GM21825 (cell line): ENCODE measurements at regions not wholly inside any gene's neighbourhood (a gene's known extent, or its start where the extent isn't known, plus 50 kb on each side); places are given as distances from the start of the nearest gene placed in this dataset.
"Not testable (repeated sequence)": the region's sequence is repeated elsewhere in the genome, so short reads cannot be mapped to it uniquely, and the experiment has no call there.

ENCODE experiments used
- ATAC-seq: cut with Tn5 transposase; IDR thresholded peaks from one replicate; pipeline ENCODE4 v1.9.1; 2021; ENCODE audit warnings: mild to moderate bottlenecking, moderate library complexity; ENCODE audit not compliant: unreplicated experiment

DNA sequence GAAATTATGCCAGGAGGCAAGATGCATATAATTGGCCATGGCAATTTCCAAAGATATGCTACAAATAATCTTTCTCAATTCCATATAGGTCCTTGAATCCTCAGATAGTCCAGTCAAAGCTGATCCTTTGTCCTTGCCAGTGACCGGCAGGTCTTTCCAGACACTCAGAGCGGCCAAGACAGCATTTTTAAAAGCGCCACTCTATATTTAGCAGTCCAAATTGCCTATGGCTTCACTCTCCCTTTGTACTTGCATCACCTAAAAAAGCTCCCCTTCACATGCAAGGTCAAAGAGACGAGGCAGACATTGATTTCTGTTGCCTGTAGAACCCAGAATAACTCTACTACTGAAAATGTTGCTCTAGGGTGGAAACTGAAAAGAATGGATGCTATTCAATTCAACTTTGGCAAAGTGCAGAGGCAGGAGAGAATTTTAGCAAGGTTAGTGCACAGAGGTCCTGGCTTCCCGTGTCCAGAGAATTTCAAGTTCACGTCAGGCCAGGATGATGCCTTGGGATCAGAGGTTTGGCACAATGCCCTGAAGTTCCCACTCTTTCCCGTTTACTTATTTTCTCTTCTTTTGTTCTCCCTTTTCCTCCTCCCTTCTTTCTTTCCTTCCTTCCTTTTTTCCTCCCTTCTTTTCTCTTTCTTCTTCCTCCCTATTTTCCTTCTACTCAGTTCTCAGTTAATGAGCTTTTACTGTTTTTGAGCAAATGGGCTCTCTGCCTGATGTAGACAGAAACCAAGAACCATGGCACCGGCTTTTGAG, 108.5 kb downstream of the KCNK1 start:
- ATAC-seq = no peak

DNA sequence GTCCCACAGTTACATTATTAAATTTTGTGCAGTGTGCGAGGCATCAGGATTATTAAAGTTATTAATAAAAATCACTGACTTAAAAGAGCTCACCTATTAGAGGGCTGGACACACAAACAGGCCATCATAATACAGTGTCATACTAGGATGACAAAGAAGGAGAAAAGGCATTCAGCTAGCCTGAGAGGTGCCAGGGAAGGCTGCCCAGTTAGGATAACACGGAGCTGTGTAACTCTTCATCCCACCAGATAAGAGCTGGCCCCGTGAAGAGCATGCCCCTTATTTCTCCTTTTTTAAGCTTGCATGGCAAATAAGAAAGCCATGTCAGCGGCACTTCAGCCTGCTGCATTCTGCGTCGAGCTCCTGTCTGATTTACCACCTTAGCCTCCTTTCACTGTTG, 109.5 kb downstream of the KCNK1 start:
- ATAC-seq = no peak

DNA sequence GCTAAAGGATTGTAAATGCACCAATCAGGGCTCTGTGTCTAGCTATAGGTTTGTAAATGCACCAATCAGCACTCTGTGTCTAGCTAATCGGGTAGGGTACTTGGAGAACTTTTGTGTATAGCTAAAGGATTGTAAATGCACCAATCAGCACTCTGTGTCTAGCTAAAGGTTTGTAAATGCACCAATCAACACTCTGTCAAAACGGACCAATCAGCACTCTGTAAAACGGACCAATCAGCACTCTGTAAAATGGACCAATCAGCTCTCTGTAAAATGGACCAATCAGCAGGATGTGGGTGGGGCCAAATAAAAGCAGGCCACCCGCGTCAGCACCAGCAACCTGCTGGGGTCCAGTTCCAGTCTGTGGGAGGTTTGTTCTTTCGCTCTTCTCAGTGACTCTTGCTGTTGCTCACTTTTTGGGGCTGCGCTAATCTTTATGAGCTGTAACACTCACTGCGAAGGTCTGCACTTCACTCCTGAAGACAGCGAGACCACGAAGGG, 110.3 kb downstream of the KCNK1 start:
- ATAC-seq = not testable (repeated sequence)

DNA sequence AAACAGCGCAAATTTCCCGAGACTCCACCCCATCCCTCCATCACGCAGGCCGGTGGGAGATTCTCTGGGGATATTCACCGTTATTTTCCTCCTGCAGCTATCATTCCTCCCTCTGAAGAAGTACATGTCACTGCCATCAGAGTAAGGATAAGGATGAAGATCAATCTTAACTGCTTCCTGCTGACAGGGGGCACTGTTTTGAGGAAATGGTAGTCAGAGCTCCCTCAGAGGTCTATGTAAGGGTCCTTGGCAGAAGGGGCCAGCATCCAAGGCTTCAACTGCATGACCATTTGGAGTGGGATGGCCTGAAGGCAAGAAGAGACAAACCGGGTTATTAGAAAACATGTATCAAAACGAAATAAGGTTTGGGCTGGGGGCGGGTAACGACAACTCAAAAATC, 111.5 kb downstream of the KCNK1 start:
- no peak for ATAC-seq

DNA sequence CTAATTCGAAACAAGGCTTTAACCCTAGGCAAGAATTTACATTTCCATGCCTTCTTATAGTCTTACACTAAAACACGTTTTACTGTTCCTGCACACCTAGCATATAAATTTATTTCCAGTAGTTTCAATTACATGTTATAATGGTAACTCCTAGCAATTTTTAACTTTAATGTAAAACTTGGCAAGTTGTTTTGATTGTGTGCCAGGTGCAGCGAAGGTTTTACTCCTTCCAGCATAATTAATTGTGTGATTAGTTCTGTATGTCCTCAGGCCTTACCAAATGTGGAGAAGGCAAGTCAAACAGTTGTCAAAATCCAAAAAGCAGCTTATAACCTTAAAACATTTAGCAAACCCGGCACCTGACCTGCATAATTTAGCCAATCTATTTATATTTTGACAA, 114.8 kb downstream of the KCNK1 start:
- no peak for ATAC-seq

DNA sequence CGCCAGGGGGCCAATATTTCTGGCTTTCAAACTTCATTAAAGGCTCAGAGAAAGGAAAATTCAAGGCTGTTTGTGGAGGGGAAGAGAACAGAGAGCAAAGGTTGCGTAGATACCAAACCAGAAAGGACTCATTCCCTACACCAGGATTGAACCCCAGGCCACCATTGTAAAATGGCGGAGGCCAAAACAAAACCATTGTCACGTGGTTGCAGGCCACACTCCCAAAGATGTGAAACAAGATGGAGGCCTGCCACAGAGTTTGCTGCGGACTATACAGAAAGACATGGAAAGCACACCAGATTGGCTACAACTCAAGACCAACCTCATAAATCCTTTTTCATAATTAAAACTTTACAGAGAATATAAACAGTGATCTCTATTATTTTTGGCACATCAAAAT, 116.5 kb downstream of the KCNK1 start:
- no peak for ATAC-seq

DNA sequence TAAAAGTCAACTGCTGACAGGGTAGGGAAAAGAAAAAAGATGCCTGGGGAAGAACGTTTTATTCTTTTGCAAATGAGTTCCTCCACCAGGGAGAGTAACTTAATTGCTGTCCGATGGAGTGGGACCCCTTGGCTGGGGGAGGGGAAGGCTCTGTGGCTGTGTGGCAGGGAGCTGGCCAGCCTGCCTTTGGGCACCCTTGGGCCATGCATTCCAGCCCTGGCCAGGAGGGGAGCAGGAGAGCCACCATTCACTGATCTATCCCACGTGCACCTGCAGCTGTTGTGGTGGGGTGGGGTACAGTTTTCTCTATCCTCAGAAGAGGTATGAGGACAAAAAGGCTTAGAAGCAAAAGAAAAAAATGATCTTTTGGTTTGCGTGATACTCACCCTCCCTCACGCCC, 116.9 kb downstream of the KCNK1 start:
- ATAC-seq = no peak

DNA sequence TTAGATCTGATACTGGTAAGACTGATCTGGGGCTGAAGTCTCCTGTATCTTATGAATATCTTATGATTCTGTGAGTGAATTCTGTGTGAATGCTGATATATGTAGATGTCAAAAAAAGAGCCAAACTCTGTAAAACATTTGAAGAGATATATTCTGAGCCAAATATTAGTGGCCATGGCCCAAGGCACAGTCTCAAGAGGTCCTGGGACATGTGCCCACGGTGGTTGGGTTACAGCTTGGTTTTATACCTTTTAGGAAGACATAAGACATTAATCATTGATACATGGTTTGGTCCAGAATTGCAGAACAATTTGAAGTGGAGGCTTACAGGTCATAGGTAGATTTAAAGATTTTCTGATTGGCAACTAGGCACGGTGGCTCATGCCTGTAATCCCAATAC, 118.3 kb downstream of the KCNK1 start:
- ATAC-seq = no peak

DNA sequence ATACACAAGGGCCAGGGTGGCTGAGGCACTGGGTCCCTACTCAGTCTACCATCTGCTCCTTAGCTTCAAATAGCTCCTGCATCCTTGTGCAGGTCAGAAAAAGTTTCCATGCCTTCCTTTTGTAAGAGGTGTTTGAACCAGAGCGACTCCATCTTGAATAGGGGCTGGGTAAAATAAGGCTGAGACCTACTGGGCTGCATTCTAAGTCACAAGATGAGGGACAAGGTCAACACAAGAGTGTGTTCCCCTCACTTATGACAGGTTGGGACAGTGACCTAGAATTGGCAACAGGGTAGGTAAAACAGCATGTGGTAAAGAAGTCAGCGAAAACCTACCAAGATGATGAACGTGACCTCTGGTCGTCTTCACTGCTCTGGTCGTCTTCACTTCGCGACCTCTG, 120.5 kb downstream of the KCNK1 start:
- ATAC-seq = no peak

DNA sequence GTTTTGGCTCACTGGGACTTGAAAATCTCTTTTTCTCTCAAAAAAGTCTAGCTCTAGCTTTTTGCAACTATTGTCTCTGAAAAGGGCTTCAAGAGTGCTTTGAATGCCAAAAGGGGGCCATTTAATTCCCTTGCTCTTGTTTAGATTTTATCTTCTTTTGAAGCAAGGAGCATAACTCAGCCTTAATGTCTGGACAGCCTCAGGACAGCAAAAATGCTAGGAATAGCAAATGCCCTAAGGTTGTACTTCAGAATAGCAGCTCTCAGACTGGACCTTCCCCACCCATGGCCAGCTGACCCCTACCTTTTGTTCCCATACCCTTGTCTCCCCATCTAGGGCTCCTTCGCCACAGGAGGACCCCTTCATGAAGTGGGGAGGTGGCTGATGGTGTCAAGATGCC, 121.4 kb downstream of the KCNK1 start:
- ATAC-seq = no peak

DNA sequence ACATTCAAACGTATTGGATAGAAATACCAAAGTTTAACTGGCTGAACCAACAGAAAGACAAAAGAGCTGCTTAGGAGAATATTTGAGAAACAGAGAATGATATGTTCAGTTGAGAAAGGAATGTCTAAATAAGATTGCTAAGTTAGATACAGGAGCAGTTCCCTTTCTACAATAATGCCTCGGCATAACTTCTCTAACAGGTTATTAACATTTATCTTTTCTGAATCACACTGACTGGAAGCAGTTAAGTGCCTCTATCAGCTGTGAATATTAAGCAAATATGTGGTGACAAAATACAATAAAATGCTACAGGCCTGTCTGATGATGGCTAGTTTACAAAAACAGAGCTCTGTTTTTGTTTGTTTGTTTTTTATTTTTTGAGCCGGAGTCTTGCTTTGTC, 121.9 kb downstream of the KCNK1 start:
- ATAC-seq = no peak

DNA sequence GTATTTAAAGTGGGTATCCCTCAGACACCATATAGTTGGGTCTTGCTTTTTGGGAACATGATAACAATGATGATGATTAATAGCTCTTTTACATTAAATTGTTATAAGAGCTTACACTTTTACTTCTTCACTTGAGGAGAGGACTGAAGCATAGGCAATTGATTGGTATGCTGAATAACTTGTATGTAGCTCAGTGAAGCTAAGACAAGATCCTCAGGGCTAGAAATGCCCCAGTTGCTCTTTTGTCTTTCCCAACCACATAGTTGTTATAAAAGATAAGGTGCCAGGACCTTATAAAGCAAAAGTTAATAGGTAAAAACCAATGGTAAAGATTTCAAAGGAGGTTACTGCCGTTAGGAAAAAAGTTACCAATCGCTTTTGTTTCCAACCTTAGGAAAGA, 123.4 kb downstream of the KCNK1 start:
- ATAC-seq = no peak

DNA sequence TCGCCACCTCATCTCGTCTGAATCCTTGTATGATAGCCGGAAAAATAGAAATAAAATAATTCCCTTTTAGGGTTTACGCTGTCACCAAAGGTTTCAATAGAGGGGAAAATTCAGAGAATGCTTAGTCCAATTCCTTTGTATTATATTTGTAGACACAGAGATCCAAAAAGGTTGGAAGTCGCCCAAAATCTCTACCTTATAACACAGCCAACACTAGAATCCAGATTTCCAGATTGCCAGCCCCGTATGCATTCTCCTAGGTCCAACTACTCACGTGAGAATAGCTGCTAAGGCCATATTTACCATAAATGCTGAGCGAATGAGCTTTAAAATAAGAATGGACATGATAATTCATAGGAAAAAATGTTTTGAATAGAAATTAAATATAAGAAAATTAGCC, 124.5 kb downstream of the KCNK1 start:
- ATAC-seq = no peak

DNA sequence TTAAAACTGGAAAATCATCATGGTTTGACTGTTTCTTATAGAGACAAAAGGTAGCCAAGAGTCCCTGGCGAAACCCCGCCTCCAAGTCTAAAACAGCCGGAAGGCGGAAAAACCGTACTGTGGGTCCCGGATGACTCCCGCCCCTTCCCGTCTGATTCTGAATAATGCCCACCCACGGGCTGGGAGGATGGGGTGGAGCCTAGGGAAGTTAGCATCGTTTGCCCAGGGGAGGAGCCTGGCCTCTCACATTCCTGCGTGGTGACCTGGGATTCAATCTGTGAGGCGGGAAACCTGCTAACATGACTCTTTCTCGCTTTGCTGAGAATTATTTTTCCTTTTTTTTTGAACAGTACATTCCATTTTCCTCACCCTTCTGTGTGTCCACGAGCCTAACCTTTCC, 124.9 kb downstream of the KCNK1 start:
- no peak for ATAC-seq

DNA sequence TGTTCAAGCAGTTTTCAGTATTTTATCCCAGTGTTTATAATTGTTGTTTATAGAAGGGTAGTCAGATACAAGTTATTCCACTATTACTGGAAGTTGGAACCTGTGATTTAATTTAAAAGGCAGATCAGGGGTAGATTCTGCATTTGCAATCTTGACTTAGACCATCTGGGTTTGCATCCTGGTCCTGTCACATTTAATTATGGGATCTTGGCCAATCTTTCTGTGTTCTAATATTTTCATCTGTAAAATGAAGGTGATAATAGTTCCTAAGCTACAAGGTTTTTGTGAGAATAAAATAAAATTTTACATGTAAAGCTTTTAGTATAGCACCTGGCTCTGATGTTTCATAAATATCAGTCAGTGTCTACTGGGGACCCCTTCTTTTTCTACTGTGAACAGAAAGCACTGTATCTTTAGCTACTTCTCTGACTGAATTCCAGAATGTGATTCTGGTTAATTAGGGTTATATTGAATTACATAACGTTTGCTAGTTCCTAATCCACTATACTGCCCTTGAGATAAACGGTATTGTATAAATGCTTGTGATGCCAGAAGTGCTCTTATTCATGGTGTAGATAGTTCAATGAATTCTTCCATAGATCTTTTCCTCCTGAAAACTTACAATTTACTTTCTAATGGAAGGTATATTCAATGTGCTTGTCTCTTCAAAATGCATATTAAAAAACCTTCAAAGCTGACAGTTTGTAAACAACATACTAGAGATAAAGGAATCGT, 131.0 kb downstream of the KCNK1 start:
- ATAC-seq = no peak

DNA sequence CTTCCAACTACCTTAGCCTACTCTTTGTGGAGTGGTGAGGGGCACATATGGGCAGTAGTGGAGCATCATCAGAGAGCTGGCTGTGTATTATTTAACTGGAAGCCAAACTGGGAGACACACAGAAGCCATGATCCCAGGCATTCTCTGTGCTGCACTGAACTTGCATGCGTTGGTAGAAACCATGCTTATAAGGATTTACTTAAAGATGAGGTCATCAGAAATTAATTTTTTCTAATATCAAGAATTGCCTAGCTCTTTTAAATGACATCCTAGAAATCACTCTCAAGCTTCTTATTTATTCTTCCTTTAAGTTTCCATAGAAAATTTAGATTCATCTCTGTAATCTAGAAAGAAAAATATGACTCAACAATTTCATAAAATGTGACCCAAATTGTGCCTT, 136.2 kb downstream of the KCNK1 start:
- ATAC-seq = no peak

DNA sequence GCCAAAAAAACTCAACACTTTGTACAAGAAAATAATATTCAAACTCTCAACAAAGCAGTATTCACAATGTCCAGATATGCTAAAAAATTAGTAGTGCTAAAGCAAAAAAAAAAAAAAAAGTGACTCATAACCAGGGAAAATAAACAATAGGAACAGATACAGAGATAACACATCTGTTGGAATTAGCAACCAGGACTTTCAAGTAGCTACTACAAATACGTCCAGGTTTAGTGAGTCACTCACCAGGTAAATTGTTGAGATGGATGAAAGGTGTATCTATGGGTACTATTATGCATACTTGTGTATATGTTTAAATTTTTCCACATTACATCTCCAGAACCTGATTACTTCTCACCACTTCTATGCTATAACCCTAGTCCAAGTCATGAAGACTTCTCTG, 144.8 kb upstream of the SLC35F3 start:
- no peak for ATAC-seq

DNA sequence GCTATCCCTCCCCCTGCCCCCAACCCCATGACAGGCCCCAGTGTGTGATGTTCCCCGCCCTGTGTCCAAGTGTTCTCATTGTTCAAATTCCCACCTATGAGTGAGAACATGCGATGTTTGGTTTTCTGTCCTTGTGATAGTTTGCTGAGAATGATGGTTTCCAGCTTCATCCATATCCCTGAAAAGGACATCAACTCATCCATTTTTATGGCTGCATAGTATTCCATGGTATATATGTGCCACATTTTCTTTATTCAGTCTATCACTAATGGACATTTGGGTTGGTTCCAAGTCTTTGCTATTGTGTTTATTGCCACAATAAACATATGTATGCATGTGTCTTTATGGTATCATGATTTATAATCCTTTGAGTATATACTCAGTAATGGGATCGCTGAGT, 140.2 kb upstream of the SLC35F3 start:
- not testable (repeated sequence) for ATAC-seq

DNA sequence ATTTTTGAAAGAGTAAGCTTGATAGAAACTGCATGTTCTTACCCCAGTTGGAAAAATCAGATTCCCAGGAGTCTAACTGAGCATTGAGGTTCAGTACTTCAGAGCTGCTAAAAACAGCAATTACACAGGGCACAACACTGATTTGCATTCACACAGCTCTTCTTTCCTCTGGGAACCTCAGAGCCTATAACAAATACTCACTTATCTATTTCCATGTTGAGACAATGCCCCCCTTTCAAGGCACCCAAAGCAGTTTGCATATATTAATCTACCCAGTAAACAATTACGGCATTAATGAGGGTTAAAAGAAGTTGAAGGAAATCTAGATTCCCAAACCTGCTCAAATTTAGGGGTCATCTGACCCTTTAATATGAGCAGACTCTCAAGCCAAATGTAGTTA, 126.9 kb upstream of the SLC35F3 start:
- no peak for ATAC-seq

DNA sequence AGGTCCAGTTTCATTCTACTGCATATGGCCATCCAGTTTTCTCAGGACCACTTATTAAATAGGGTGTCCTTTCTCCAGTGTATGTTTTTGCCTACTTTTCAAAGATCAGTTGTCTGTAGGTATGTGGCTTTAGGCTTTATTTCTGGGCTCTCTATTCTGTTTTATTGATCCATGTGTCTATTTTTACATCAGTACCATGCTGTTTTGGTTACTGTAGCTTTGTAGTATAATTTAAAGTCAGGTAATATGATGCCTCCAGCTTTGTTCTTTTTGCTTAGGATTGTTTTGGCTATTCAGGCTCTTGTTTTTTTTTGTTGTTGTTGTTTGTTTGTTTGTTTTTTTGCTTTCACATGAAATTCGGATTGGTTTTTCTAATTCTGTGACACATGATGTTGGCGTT, 124.4 kb upstream of the SLC35F3 start:
- ATAC-seq = no peak

DNA sequence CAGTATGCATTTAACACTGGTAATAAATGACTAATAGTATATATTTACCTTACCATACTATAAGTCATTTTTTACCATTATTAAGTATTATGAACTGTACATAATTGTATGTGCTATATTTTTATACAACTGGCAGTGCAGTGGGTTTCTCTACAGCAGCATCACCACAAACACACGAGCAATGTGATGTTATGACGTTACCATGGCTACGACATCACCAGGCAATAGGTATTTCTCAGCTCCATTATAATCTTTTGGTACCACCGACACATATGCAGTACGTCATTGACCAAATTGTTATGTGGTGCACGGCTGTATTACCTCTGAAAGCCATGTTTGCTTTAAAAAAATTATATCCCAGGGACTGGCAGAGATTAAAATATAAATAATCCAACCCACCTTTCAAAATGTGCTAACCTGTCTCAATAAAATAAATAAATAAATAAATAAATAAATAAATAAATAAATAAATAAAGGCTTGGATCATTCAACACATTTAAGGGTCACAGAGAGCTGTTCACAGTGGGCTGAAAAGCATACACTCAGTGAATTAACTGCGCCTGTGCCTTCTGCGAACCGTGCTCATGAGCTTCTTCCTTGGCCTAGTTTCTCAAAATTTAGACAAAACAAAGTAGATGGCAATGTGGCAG, 121.4 kb upstream of the SLC35F3 start:
- ATAC-seq = no peak

DNA sequence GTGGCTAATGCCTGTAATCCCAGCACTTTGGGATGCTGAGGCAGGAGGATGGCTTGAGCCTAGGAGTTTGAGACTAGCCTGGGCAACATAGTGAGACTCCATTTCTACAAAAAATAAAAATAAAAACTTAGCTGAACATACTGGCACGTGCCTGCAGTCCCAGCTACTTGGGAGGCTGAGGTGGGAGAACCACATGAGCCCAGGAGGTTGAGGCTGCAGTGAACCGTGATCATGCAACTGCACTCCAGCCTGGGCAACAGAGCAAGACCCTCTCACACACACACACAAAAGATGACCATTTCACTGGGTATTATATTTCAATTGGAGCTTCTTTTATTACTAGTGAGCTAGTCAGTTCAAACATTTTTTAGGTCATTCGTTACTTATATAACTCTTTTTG, 116.9 kb upstream of the SLC35F3 start:
- ATAC-seq = no peak
